IPS-15b (cell line): ENCODE measurements at regions not wholly inside any gene's neighbourhood (a gene's known extent, or its start where the extent isn't known, plus 50 kb on each side); places are given as distances from the start of the nearest gene placed in this dataset.

Source experiments
- H3K27me3 ChIP-seq: one replicate; pipeline ENCODE4 v1.6.1; 2013; ENCODE audit warnings: low read length; ENCODE audit not compliant: control insufficient read depth, insufficient read depth
- H3K36me3 ChIP-seq: one replicate; pipeline ENCODE4 v1.6.1; 2013; ENCODE audit warnings: low read length; ENCODE audit not compliant: control insufficient read depth, insufficient read depth
- H3K4me1 ChIP-seq: one replicate; pipeline ENCODE4 v1.6.1; 2013; ENCODE audit warnings: mild to moderate bottlenecking, low read length; ENCODE audit not compliant: control insufficient read depth, insufficient read depth
- H3K4me3 ChIP-seq: one replicate; pipeline ENCODE4 v1.5.1; 2013; ENCODE audit warnings: low read depth, low read length
- H3K9ac ChIP-seq: one replicate; pipeline ENCODE4 v1.6.1; 2013; ENCODE audit warnings: low read depth, mild to moderate bottlenecking, low read length
- H3K9me3 ChIP-seq: one replicate; pipeline ENCODE4 v1.6.1; 2013; ENCODE audit warnings: mild to moderate bottlenecking, low read length; ENCODE audit not compliant: control insufficient read depth, insufficient read depth

GRCh38 chr5:106759152-106759551 lies 911.6 kb downstream of the EFNA5 start:
- Histone ChIP-seq H3K36me3 (no peaks in the 10 kb centered on the region), H3K27me3 (no peaks in the 10 kb centered on the region), H3K4me3 (no peak overlapping the region), H3K4me1 (peaks cover 5% of the 10 kb centered on the region), H3K9ac (no peak overlapping the region), H3K9me3 (no peaks in the 10 kb centered on the region)

- no peaks in the 10 kb centered on the region for H3K36me3 ChIP-seq
- no peaks in the 10 kb centered on the region for H3K27me3 ChIP-seq
- H3K4me3 ChIP-seq: no peak overlapping the region
- peaks cover 5% of the 10 kb centered on the region for H3K4me1 ChIP-seq
- no peak overlapping the region for H3K9ac ChIP-seq
- no peaks in the 10 kb centered on the region for H3K9me3 ChIP-seq
These were observed 913.1 kb downstream of the EFNA5 start for GRCh38 chr5:106757672-106758071.

GRCh38 chr5:106755789-106756188 lies 914.9 kb downstream of the EFNA5 start:
- peaks cover 5% of the 10 kb centered on the region for H3K4me1 ChIP-seq
- H3K36me3 ChIP-seq: no peaks in the 10 kb centered on the region
- no peaks in the 10 kb centered on the region for H3K27me3 ChIP-seq
- H3K9me3 ChIP-seq: no peaks in the 10 kb centered on the region
- H3K4me3 ChIP-seq: no peak overlapping the region
- H3K9ac ChIP-seq: no peak overlapping the region

GRCh38 chr5:106755066-106755465 lies 915.7 kb downstream of the EFNA5 start:
- Histone ChIP-seq H3K4me1 (peaks cover 5% of the 10 kb centered on the region), H3K27me3 (no peaks in the 10 kb centered on the region), H3K9ac (no peak overlapping the region), H3K4me3 (no peak overlapping the region), H3K36me3 (no peaks in the 10 kb centered on the region), H3K9me3 (no peaks in the 10 kb centered on the region)

- H3K36me3 ChIP-seq: no peaks in the 10 kb centered on the region
- H3K27me3 ChIP-seq: no peaks in the 10 kb centered on the region
- peaks cover 4% of the 10 kb centered on the region for H3K4me1 ChIP-seq
- H3K9me3 ChIP-seq: no peaks in the 10 kb centered on the region
- H3K9ac ChIP-seq: no peak overlapping the region
- no peak overlapping the region for H3K4me3 ChIP-seq
These were observed 920.9 kb downstream of the EFNA5 start for GRCh38 chr5:106749826-106750225.

GRCh38 chr5:106739127-106739526 lies 931.6 kb downstream of the EFNA5 start:
- Histone ChIP-seq H3K4me3 (no peak overlapping the region), H3K27me3 (no peaks in the 10 kb centered on the region), H3K9me3 (no peaks in the 10 kb centered on the region), H3K9ac (no peak overlapping the region), H3K36me3 (no peaks in the 10 kb centered on the region), H3K4me1 (peaks cover 3% of the 10 kb centered on the region)

GRCh38 chr5:106737111-106737510 lies 933.6 kb downstream of the EFNA5 start:
- H3K4me3 ChIP-seq: no peak overlapping the region

GRCh38 chr5:106732624-106733023 lies 938.1 kb downstream of the EFNA5 start:
- Histone ChIP-seq H3K27me3 (no peaks in the 10 kb centered on the region), H3K4me3 (no peak overlapping the region), H3K36me3 (no peaks in the 10 kb centered on the region), H3K4me1 (peaks cover 3% of the 10 kb centered on the region), H3K9me3 (no peaks in the 10 kb centered on the region), H3K9ac (no peak overlapping the region)

More at GRCh38 chr5:106737111-106737510, 933.6 kb downstream of the EFNA5 start:
- Histone ChIP-seq H3K9me3 (no peaks in the 10 kb centered on the region), H3K9ac (no peak overlapping the region), H3K27me3 (no peaks in the 10 kb centered on the region), H3K4me1 (peaks cover 3% of the 10 kb centered on the region), H3K36me3 (no peaks in the 10 kb centered on the region)

GRCh38 chr5:106730912-106731311 lies 939.8 kb downstream of the EFNA5 start:
- no peaks in the 10 kb centered on the region for H3K9me3 ChIP-seq
- H3K4me1 ChIP-seq: no peaks in the 10 kb centered on the region
- H3K27me3 ChIP-seq: no peaks in the 10 kb centered on the region
- H3K4me3 ChIP-seq: no peak overlapping the region
- no peaks in the 10 kb centered on the region for H3K36me3 ChIP-seq
- H3K9ac ChIP-seq: no peak overlapping the region

GRCh38 chr5:106730506-106730905 lies 940.2 kb downstream of the EFNA5 start:
- H3K4me3 ChIP-seq: no peak overlapping the region
- H3K4me1 ChIP-seq: no peaks in the 10 kb centered on the region
- H3K9me3 ChIP-seq: no peaks in the 10 kb centered on the region
- no peaks in the 10 kb centered on the region for H3K27me3 ChIP-seq
- no peaks in the 10 kb centered on the region for H3K36me3 ChIP-seq
- no peak overlapping the region for H3K9ac ChIP-seq

- no peaks in the 10 kb centered on the region for H3K9me3 ChIP-seq
- H3K9ac ChIP-seq: no peak overlapping the region
- no peaks in the 10 kb centered on the region for H3K27me3 ChIP-seq
- H3K4me1 ChIP-seq: no peaks in the 10 kb centered on the region
- no peak overlapping the region for H3K4me3 ChIP-seq
- no peaks in the 10 kb centered on the region for H3K36me3 ChIP-seq
These were observed 942.5 kb downstream of the EFNA5 start for GRCh38 chr5:106728208-106728607.

GRCh38 chr5:106727071-106727470 lies 943.7 kb downstream of the EFNA5 start:
- Histone ChIP-seq H3K4me3 (no peak overlapping the region), H3K9me3 (no peaks in the 10 kb centered on the region), H3K4me1 (no peaks in the 10 kb centered on the region), H3K36me3 (no peaks in the 10 kb centered on the region), H3K9ac (no peak overlapping the region), H3K27me3 (no peaks in the 10 kb centered on the region)

- Histone ChIP-seq H3K4me3 (no peak overlapping the region), H3K27me3 (no peaks in the 10 kb centered on the region), H3K36me3 (no peaks in the 10 kb centered on the region), H3K9ac (no peak overlapping the region), H3K9me3 (no peaks in the 10 kb centered on the region), H3K4me1 (no peaks in the 10 kb centered on the region)
These were observed 950.4 kb downstream of the EFNA5 start for GRCh38 chr5:106720367-106720766.
